Limb (tissue), 2 donors: ENCODE measurements at regions not wholly inside any gene's neighbourhood (a gene's known extent, or its start where the extent isn't known, plus 50 kb on each side); places are given as distances from the start of the nearest gene placed in this dataset.
"Not testable (repeated sequence)": the region's sequence is repeated elsewhere in the genome, so short reads cannot be mapped to it uniquely, and the experiment has no call there.

ENCODE experiments used
- DNase-seq, 2 donors: peaks; one replicate each; pipeline ENCODE4 v3.0.0-alpha.2; 2016; ENCODE audit errors: extremely low spot score in 2 of 2

GRCh38 chr10:117782276-117782675, 239.7 kb downstream of the EMX2 start:
- DNase-seq: no peak

- DNase-seq: no peak
Observed at GRCh38 chr10:117783698-117784395, 241.3 kb downstream of the EMX2 start.

- DNase-seq: no peak
Observed at GRCh38 chr10:117784776-117785175, 242.2 kb downstream of the EMX2 start.

DNA sequence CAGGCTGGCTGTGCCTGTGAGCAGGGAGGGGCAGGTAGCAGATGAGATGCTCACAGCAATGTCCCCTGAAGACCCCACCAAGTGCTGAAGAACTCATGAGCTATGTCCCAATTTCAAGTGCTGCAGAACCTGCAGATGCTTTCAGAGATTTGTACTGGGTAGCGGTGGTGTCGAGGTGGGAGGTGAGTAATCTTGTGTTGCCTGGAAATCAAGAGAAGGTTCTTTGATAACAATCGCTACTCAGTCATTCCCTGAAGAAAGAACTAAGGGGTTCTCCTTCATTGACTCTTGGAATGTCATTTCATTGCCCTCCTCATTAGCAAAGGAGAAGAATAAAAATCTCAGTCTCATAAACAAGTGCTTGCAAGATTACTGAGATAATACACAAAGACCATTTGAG, 246.4 kb downstream of the EMX2 start:
- DNase-seq: no peak

GRCh38 chr10:117790179-117790578, 247.6 kb downstream of the EMX2 start:
- no peak for DNase-seq

DNA sequence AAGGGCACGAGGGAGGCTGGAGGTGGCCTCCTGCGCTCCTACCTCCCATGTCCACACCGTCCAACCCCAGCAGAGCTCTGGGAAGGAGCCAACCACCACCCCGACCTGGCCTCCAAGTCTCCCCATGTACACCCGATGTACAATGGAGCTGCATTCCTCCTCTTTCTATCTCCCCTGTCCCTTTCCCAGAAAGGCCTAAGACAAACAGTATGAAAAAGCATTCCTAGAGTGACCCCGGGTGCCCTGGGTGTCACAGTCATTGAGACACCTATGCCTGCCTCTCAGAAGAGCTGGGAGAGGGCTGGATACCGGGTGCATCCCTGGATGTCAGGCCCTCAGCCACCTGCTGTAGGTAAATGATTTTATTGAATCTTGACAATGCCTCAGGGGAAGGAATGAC, 248.1 kb downstream of the EMX2 start:
- no peak for DNase-seq

DNA sequence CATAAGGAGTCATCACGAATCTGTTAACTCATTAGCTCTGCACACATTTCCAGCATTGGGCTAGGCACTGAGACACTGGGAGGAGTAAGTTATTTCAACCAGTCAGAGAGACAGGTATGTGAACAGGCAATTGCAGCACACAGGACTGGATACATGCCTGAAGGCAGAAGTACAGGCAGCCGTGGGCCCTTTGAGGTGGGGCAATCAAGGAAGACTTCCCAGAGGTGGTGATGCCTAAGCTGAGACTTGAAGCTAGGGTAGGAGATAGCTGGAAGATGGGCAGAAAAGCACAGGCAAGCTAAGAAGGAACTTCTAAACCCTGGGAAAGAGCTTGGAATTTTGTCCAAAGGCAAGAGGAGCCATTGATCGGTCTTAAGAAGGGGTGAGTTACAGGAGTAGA, 249.7 kb downstream of the EMX2 start:
- DNase-seq: no peak

- no peak for DNase-seq
Observed at GRCh38 chr10:117796130-117796745, 250.5 kb downstream of the RAB11FIP2 start.

DNA sequence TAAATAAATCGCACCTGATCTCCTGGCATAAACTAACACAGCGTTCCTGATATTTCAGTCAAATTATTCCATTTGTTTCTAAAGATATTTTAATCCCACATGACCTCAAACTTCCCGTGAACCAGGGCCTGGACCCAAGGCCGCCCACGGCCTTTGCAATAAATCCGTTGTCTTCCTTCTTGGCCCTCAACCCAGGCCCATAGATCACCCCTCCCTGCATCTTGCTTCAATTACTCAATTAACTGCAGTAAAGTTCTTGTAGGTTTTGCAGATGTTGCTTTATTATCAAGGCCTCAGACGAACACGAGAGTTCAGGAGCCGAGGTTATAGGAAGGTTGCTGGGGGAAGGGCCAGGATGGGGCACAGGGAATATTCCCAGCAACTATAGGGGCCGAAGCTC, 249.4 kb downstream of the RAB11FIP2 start:
- DNase-seq: no peak

DNA sequence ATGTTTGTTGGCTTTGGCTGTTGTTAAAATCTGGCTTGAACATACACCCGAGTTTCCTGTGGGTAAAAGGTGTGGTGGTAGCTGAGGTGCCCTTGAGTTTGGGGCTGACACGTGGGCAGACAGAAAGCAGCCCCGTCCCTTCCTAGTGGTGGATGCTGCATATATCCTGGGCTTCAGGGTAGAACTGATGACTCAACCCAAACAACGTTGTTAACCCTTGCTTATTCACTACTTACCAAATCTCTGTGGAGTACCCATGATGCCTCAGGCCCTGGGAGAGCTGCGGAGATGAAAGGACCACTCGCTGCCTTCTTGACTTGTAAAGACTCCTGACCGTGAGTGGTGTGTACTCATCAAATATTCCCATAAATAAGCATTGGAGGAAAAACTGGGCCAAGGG, 245.1 kb downstream of the RAB11FIP2 start:
- no peak for DNase-seq

- no peak for DNase-seq
Observed at GRCh38 chr10:117804470-117805011, 242.2 kb downstream of the RAB11FIP2 start.

- DNase-seq: no peak
Observed at GRCh38 chr10:117805139-117805538, 241.6 kb downstream of the RAB11FIP2 start.

GRCh38 chr10:117807441-117807840, 239.3 kb downstream of the RAB11FIP2 start:
- no peak for DNase-seq

DNA sequence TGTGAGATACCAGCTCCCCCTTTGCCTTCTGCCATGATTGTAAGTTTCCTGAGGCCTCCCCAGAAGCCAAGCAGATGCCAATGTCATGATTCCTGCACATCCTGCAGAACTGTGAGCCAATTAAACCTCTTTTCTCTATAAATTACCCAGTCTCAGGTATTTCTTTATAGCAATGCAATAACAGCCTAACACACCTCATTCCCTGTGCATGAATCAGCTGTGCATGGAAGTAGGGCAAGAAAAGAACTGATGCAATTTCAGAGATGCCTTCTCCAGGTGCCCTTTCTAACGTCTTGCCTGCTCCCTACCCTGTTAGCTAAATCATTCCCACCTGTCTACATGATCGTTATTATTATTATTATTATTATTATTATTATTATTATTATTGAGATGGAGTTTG, 230.9 kb downstream of the RAB11FIP2 start:
- DNase-seq: not testable (repeated sequence)

DNA sequence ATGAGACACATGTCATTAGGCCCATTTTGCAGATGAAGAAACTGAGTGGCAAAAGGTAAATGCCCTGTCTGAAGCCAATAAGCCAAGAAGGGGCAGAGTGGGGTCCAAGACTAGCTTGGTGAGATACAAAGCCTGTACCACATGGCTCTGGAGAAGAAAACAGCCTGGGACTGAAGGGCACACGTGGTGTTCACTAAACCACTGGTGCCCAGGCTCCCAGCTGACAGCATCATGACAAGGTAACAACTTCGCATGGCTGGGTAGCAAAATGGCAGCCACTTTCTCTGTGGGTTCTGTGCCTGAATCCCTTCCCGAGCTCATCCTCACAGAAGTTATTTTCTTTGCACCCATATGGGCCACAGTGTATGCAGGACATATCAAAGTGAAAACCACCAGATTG, 229.6 kb downstream of the RAB11FIP2 start:
- no peak for DNase-seq

DNA sequence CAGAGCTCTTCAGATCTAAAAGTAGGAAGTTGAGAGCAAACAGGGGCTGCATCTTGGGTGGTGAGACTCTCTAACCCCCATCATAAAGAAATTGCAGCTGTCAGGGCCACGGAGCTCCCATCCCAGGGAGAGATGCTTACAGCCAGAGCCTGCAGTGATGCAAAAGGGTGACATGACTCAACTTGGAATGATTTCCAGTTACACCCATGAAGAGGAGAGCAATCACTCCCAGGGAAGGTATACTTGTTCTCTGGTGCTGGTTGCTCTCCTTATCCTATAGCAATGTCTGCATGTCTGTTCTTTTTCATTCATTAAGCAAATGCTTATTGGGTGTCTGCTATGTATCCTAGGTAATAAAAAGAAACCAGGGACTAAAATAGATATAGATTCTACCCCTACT, 228.0 kb downstream of the RAB11FIP2 start:
- no peak for DNase-seq

GRCh38 chr10:117819304-117819703, 227.4 kb downstream of the RAB11FIP2 start:
- DNase-seq: no peak

GRCh38 chr10:117823980-117824379, 222.8 kb downstream of the RAB11FIP2 start:
- no peak for DNase-seq

- no peak for DNase-seq
Observed at GRCh38 chr10:117830205-117830604, 216.5 kb downstream of the RAB11FIP2 start.

- no peak for DNase-seq
Observed at GRCh38 chr10:117830787-117831212, 215.9 kb downstream of the RAB11FIP2 start.

DNA sequence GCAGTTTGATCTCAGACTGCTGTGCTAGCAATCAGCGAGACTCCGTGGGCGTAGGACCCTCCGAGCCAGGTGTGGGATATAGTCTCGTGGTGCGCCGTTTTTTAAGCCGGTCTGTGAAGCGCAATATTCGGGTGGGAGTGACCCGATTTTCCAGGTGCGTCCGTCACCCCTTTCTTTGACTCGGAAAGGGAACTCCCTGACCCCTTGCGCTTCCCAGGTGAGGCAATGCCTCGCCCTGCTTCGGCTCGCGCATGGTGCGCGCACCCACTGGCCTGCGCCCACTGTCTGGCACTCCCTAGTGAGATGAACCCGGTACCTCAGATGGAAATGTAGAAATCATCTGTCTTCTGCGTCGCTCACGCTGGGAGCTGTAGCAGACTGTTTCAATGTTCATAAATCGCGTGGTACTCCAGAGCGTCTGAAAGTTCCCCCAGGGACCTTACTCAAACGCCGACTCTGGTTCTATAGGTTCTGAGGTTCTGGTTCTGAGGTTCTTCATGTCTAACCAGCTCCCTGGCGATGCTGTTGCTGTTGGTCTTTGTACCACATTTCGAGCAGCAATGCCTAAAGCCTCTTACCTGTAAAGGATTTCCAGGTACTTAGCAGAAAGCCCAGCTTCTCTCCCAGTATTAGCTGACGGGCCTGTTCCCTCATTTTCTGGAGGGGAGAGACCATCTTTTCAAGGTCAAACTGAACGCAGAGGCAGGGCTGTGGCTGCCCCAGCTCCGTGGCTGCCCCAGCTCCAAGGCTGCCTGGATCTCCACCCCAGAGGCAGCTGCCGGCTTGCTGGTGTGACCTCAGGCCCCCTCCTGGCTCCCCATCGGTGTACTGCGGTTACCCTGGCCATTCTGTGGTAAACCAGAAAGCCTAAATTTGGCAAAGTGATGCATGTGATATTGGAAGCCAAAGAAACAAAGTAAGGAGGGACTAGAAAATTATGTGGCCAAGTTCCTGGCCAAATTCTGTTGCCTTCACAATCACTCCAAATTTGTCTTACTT, 207.9 kb downstream of the RAB11FIP2 start:
- DNase-seq: not testable (repeated sequence)

DNA sequence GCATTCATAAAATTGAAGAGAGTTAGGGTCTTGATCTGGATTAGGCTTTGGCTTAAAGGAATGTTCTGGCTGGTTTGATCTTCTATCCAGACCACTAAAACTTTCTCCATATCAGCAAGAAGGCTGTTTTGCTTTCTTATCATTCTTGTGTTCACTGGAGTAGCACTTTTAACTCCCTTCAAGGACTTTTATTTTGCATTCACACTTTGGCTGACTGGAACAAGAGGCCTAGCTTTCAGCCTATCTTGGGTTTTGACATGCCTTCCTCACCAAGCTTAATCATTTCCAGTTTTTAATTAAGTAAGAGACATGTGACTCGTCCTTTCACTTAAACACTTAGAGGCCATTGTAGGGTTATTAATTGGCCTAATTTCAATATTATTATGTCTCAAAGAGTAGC, 190.3 kb downstream of the RAB11FIP2 start:
- DNase-seq: not testable (repeated sequence)
